ENCODE measurements at regions not wholly inside any gene's neighbourhood (a gene's known extent, or its start where the extent isn't known, plus 50 kb on each side); places are given as distances from the start of the nearest gene placed in this dataset.

DNA sequence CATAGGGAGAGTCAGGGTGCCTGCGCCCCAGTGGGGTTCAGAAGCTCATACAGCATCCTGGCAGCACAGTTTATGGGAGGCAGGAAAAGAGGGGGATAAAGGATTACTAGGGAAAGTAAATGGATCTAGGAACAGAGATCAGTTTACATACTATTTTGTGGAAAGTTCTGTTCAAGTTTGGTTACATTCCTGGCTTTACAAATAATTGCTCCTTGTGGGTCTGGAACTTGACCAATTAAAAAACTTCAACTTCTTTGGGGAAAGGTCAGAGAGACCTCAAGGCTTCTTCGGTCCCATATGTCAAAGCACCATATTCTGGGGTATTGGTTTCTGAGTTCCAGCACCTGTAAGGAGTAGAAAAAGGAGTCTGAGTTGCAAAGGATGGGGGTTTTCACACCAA, 64.1 kb downstream of the ZDHHC19 start:
- H3K79me2 ChIP-seq (ENCODE audit: insufficient read depth, low read length): no peaks in the 10 kb centered on the region
- H3K9me2 ChIP-seq (replicated peaks; ENCODE audit: low read depth, low read length): no peaks in the 10 kb centered on the region
- H3K9me3 ChIP-seq (ENCODE audit: insufficient read depth, low read depth, low read length): no peaks in the 10 kb centered on the region; the same call in 1 of the 2 replicates
- no peaks in the 10 kb centered on the region for H3F3A ChIP-seq (ENCODE audit: low read depth)
- no peak overlapping the region for H3K4me3 ChIP-seq (ENCODE audit: low read length, poor library complexity, severe bottlenecking)
- no peak for TF ChIP-seq EZH2phosphoT487 (IDR thresholded peaks at IDR 0.05; ENCODE audit: borderline replicate concordance)
- TF ChIP-seq, protein P1, sequence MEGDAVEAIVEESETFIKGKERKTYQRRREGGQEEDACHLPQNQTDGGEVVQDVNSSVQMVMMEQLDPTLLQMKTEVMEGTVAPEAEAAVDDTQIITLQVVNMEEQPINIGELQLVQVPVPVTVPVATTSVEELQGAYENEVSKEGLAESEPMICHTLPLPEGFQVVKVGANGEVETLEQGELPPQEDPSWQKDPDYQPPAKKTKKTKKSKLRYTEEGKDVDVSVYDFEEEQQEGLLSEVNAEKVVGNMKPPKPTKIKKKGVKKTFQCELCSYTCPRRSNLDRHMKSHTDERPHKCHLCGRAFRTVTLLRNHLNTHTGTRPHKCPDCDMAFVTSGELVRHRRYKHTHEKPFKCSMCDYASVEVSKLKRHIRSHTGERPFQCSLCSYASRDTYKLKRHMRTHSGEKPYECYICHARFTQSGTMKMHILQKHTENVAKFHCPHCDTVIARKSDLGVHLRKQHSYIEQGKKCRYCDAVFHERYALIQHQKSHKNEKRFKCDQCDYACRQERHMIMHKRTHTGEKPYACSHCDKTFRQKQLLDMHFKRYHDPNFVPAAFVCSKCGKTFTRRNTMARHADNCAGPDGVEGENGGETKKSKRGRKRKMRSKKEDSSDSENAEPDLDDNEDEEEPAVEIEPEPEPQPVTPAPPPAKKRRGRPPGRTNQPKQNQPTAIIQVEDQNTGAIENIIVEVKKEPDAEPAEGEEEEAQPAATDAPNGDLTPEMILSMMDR (conservative IDR thresholded peaks at IDR 0.05; ENCODE audit: low read length): no peak
- peaks cover 10% of the 10 kb centered on the region for H3K4me1 ChIP-seq (ENCODE audit: insufficient read depth, low read length, poor library complexity, severe bottlenecking)
- H3K9ac ChIP-seq (ENCODE audit: low read depth, low read length, poor library complexity, severe bottlenecking): no peak overlapping the region
- H3K27me3 ChIP-seq (ENCODE audit: insufficient read depth, low read length, poor library complexity, severe bottlenecking): no peaks in the 10 kb centered on the region
- no peaks in the 10 kb centered on the region for H3K36me3 ChIP-seq (ENCODE audit: insufficient read depth, low read length)
- H4K20me1 ChIP-seq (ENCODE audit: insufficient read depth, low read length, poor library complexity, severe bottlenecking): no peaks in the 10 kb centered on the region
- no peak overlapping the region for H3K4me2 ChIP-seq (ENCODE audit: low read depth, low read length, poor library complexity, severe bottlenecking)
- H2AFZ ChIP-seq (ENCODE audit: low read length): no peak overlapping the region

DNA sequence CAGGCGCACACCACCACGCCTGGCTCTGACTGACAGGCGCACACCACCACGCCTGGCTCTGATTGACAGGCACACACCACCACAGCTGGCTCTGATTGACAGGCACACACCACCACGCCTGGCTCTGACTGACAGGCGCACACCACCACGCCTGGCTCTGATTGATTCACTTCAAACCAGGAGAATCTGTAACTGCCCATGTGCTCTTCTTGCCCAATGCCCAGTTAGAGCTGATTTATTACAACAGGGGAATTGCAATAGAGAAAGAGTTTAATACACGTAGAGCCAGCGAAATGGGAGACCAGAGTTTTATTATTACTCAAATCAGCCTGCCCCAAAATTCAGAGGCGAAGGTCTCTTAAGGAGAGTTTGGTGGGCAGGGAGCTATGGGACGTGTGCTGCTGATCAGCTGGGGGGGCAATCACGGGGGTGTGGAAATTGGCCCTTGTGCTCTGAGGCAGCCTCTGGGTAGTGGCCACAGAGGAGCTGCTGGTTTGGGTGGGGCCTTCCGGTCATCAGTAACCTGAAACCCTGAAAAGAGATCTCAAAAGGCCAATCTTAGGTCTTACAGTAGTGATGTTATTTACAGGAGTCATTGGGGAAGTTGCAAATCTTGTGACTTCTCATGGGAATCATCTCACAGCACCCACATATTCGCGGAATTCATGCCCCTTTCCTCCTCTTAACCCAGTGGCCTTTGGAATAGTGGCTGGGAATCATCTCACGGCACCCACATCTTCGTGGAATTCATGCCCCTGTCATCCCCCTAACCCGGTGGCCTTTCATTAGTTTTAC, 63.8 kb upstream of the TFRC start:
- H3K4me2 ChIP-seq (ENCODE audit: low read depth, low read length, poor library complexity, severe bottlenecking): no peak overlapping the region
- H2AFZ ChIP-seq (ENCODE audit: low read length): no peak overlapping the region
- H3K4me1 ChIP-seq (ENCODE audit: insufficient read depth, low read length, poor library complexity, severe bottlenecking): peaks cover 10% of the 10 kb centered on the region
- H3K4me3 ChIP-seq (ENCODE audit: low read length, poor library complexity, severe bottlenecking): no peak overlapping the region
- no peak overlapping the region for H3K9ac ChIP-seq (ENCODE audit: low read depth, low read length, poor library complexity, severe bottlenecking)
- H3K27me3 ChIP-seq (ENCODE audit: insufficient read depth, low read length, poor library complexity, severe bottlenecking): no peaks in the 10 kb centered on the region
- TF ChIP-seq, protein P1 (conservative IDR thresholded peaks at IDR 0.05; ENCODE audit: low read length): no peak
- no peak for TF ChIP-seq EZH2phosphoT487 (IDR thresholded peaks at IDR 0.05; ENCODE audit: borderline replicate concordance)
- H3K9me3 ChIP-seq (ENCODE audit: insufficient read depth, low read depth, low read length): no peaks in the 10 kb centered on the region; the same call in 1 of the 2 replicates
- no peaks in the 10 kb centered on the region for H3K79me2 ChIP-seq (ENCODE audit: insufficient read depth, low read length)
- no peaks in the 10 kb centered on the region for H3K36me3 ChIP-seq (ENCODE audit: insufficient read depth, low read length)
- H4K20me1 ChIP-seq (ENCODE audit: insufficient read depth, low read length, poor library complexity, severe bottlenecking): no peaks in the 10 kb centered on the region
- no peaks in the 10 kb centered on the region for H3K9me2 ChIP-seq (replicated peaks; ENCODE audit: low read depth, low read length)
- no peaks in the 10 kb centered on the region for H3F3A ChIP-seq (ENCODE audit: low read depth)

DNA sequence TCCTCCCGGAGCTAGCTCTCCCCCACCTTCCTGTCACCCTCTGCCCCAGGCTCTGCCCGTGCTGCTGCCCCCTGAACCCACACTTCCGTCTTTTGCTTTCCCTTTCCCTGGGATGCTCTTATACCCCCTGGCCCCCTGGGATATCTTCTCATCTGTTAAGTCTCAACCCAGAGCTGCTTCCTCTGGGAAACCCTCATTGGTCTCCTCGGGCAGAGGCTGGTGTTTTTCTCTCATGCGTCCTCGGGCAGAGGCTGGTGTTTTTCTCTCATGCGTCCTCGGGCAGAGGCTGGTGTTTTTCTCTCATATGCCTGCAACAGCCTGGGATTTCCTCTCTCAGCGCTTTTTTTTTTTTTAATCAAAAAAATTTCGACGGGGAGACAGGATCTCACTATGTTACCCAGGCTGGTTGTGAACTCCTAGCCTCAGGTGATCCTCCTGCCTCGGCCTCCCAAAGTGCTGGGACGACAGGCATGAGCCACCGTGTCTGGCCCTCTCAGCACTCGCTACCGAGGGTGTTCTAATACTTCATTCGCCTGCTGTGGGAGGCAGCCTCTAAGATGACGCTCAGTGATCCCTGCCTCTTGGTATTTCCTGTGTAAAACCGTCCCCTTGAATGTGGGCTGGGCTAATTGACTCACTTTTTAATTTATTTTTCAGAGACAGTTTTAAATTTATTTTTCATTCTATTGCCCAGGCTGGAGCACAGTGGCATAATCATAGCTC, 62.7 kb upstream of the TFRC start:
- no peaks in the 10 kb centered on the region for H4K20me1 ChIP-seq (ENCODE audit: insufficient read depth, low read length, poor library complexity, severe bottlenecking)
- peaks cover 10% of the 10 kb centered on the region for H3K4me1 ChIP-seq (ENCODE audit: insufficient read depth, low read length, poor library complexity, severe bottlenecking)
- TF ChIP-seq, protein P1 (conservative IDR thresholded peaks at IDR 0.05; ENCODE audit: low read length): no peak
- TF ChIP-seq EZH2phosphoT487 (IDR thresholded peaks at IDR 0.05; ENCODE audit: borderline replicate concordance): no peak
- H3K4me3 ChIP-seq (ENCODE audit: low read length, poor library complexity, severe bottlenecking): no peak overlapping the region
- H3K27me3 ChIP-seq (ENCODE audit: insufficient read depth, low read length, poor library complexity, severe bottlenecking): no peaks in the 10 kb centered on the region
- H3F3A ChIP-seq (ENCODE audit: low read depth): no peaks in the 10 kb centered on the region
- no peak overlapping the region for H3K9ac ChIP-seq (ENCODE audit: low read depth, low read length, poor library complexity, severe bottlenecking)
- no peaks in the 10 kb centered on the region for H3K9me2 ChIP-seq (replicated peaks; ENCODE audit: low read depth, low read length)
- H3K79me2 ChIP-seq (ENCODE audit: insufficient read depth, low read length): no peaks in the 10 kb centered on the region
- H3K9me3 ChIP-seq (ENCODE audit: insufficient read depth, low read depth, low read length): no peaks in the 10 kb centered on the region
- no peak overlapping the region for H3K4me2 ChIP-seq (ENCODE audit: low read depth, low read length, poor library complexity, severe bottlenecking)
- no peak overlapping the region for H2AFZ ChIP-seq (ENCODE audit: low read length)
- H3K36me3 ChIP-seq (ENCODE audit: insufficient read depth, low read length): no peaks in the 10 kb centered on the region
